Activated T-cell treated with anti-CD3 and anti-CD28 coated beads for 48 hours (primary cell): ENCODE measurements at regions not wholly inside any gene's neighbourhood (a gene's known extent, or its start where the extent isn't known, plus 50 kb on each side); places are given as distances from the start of the nearest gene placed in this dataset.
"Not testable (repeated sequence)": the region's sequence is repeated elsewhere in the genome, so short reads cannot be mapped to it uniquely, and the experiment has no call there.

Experiments used
- DNase-seq: peaks from one replicate; pipeline ENCODE4 v3.0.0-alpha.2; 2020; ENCODE audit warnings: low read depth

DNA sequence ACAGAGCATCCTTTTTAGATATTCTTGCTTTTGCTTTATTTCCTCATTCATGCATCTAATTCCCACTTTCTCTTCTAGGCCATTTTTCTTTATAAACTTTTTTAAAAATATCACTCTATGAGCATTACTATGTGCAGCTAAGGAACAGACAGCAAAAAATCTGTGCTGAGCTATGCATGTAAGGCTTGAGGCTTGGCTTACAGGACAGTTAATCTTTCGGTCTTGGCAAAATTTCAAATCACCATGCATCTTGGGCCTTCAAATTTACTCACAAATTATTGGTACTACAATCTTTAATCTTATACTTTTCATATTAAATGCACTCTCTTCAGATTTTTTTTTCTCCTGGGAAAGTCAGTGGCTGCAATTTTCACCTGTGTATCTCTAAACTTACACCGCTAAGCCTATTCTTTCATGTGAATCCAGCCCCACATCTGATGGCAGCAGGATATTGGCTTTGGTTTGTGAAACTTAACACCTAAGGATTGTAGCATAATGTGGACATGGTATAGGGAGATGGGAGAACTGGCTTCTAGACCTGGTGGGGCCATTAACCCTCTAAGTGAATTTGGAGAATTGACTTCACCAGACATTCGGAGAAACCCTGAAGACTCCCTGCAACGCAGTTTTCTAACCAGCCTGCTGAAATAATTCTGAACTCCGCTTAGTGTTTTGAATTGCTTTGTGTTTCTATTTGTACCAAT, 278.3 kb downstream of the SPRY1 start:
- DNase-seq, result no peak

DNA sequence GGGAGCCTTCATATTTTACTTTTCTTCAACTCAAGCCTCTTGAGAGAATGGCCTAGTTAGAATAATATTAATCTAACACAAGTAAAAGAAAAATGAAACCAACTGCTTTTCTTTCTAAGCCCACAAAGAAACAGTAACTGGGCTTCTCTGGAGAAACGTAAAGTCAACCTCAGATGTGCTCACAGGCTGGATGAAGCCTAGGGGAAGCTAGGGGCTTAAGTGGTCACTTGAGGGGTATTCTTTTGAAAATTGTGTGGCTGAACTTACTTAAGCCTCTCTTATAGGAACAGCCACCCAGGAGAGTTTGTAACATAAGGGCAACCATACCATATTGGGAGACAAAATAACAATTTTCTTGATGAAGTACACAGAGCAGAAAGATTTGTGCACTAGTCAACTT, 279.0 kb downstream of the SPRY1 start:
- DNase-seq, result no peak

GRCh38 chr4:123676071-123676889, 279.7 kb downstream of the SPRY1 start:
- no peak for DNase-seq

DNA sequence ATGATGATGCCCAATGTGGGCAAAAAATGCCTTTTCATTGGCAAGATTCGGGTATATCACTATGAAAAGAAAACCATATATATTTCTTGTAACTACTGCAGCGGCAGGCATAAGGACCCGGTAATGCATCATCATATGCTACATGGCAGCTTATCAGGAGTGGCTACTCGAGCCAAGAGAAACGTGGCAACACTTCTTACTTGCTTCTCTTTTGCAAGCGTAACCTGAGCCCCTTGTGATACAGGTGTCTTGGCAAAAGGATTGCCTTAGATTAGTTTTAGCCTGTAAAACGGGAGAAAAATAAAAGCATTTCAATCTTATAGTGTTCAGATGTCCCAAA, 280.3 kb downstream of the SPRY1 start:
- no peak for DNase-seq

DNA sequence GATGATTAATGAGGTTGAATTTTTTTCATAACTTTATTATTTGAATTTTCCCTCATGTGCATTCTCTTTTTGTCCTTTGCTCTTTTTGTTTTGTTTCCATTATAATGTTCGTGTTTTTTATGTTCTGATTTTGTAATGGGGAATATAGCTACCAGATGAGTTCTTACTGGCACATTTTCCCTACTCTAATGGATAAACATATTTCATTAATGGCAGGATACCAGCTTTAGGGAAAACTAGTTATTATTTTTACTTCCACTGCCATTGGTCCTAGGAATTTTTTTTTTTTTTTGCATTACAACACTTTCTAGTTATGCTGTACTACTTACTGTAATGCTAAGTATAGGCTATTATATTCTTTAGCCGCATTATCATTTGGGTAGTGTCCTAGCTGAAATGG, 286.3 kb downstream of the SPRY1 start:
- DNase-seq, result no peak

DNA sequence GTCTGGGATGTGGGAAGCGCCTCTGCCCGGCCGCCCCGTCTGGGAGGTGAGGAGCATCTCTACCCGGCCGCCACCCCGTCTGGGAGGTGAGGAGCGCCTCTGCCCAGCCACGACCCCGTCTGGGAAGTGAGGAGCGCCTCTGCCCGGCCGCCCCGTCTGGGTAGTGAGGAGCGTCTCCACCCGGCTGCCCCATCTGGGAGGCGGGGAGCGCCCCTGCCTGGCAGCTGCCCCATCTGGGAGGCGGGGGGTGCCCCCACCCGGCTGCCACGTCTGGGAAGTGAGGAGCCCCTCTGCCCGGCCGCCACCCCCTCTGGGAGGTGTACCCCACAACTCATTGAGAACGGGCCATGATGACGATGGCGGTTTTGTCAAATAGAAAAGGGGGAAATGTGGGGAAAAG, 288.3 kb downstream of the SPRY1 start:
- DNase-seq, result not testable (repeated sequence)

- DNase-seq, result not testable (repeated sequence)
Observed at GRCh38 chr4:123695531-123695930, 298.9 kb downstream of the SPRY1 start.

- no peak for DNase-seq
Observed at GRCh38 chr4:123696687-123697086, 300.1 kb downstream of the SPRY1 start.

GRCh38 chr4:123698556-123698955, 302.0 kb downstream of the SPRY1 start:
- DNase-seq, result no peak

- DNase-seq, result no peak
Observed at GRCh38 chr4:123699880-123700771, 303.5 kb downstream of the SPRY1 start.

- no peak for DNase-seq
Observed at GRCh38 chr4:123701131-123701575, 304.6 kb downstream of the SPRY1 start.

- DNase-seq, result no peak
Observed at GRCh38 chr4:123705419-123705818, 308.8 kb downstream of the SPRY1 start.

GRCh38 chr4:123706973-123707372, 310.4 kb downstream of the SPRY1 start:
- no peak for DNase-seq

DNA sequence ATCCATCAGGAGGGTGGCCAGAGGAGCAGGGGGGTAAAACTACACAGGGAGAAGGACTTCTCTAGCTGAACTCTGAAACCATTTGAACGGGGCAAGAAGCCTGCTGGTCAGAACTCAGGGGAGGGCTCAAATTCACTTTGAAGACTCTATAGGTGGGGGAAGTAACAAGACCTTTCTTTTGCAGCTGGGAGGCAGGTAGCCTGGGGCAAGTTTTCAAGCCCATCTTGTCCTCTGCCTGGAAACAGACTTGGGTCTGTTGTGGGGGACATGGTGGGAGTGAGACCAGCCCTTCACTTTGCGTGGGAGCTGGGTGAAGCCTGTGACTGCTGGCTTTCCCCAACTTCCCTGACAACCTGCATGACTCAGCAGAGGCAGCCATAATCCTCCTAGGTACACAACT, 312.3 kb downstream of the SPRY1 start:
- DNase-seq, result no peak

DNA sequence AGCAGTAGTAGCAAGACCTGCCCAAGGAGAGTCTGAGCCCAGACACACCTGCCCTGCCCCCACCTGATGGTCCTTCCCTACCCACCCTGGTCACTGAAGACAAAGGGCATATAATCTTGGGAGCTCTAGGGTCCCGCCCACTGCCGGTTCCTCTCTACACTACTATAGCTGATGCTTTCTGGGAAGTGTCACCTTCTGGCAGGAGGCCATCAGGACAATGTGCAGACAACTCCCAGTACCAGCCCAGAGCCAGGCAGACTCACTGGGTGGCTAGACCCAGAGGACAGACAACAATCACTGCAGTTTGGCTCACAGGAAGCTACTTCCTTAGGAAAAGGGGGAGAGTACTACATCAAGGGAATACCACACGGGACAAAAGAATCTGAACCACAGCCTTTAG, 312.7 kb downstream of the SPRY1 start:
- DNase-seq, result no peak

- DNase-seq, result no peak
Observed at GRCh38 chr4:123731035-123731434, 334.4 kb downstream of the SPRY1 start.

- DNase-seq, result no peak
Observed at GRCh38 chr4:123737156-123737555, 340.6 kb downstream of the SPRY1 start.

DNA sequence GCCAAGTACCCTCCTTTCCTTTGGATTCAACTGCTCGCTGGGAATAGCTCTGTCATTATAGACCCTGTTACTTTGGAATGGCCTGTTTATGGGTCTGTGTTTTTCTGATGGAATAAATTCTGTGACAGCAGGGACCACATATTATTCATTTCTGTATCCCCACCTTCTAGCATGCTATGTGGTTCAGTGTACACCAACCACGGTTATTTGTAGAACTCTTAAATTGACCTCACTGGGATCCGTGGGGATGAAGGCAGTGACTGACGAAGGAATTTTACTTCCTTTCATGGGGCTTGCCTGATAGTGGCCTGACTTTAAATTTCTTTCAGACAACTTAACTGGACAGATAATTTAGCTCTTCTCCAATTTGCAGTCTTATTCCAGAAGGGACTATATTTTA, 343.2 kb downstream of the SPRY1 start:
- no peak for DNase-seq

- DNase-seq, result no peak
Observed at GRCh38 chr4:123740236-123740635, 343.6 kb downstream of the SPRY1 start.

DNA sequence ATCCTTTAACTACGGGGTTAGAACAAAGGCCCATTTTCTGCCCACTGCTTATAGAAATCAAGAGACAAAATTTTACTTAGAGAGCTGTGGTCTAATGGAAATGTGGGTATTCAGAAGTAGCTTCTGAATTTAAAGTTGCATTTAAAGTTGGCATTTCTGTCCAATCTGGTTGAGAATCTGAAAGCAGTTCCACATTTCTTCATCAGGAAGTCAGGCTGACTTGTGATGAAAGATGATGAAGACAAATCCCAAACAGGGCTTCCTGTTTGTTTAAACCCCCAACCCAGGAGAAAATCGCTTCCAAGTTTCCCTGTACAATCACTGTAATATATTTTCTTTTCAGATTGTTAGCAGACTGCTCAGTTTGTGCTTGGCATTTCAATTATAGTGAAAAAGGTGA, 345.3 kb downstream of the SPRY1 start:
- DNase-seq, result no peak

DNA sequence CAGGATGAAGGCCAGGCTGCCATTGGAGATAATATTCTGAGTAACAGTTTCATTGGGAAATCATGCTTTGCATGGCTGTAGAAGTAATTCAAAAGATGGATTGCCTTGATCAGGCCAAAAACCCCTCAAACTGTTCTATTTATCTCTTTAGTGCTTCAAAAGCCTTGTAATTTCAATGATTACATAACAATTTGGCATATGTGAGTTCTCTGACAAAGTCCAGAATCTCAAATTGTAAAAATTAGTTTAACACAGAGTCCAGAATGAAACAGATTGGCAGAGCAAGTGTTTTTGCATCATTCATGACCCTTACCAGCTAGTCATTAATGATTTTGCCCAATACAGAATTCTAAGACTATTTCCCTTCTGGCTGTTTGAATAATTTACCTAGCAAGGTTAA, 347.3 kb downstream of the SPRY1 start:
- no peak for DNase-seq

DNA sequence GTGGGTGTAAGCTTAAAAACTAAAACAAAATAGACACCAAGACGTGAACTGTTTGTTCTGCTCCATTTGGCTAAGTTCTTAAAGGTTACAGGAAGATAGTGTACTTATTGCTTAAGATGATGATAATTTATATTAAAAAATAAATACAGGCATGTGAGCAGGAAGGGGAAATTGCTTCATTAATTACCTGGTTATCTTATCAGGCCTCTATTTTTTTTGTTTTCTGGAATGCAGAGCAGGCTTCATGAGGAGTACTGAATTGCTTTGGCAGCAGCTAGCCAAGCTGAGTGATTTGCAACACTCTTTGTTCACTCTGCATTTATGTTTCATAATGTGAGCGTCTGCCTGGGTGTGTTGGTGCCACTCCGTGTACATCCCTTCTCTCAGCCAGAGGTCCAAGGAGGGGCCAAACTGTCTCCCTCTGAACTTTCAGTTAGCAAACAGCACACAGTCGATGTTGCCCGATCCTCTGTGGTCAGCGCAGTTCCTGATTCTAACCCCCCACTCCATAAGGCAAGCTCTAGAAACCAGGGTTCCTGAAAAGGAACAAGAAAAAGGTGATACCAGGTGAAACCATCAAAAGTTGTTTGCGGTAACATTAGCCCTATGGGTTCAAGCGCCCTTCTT, 348.2 kb downstream of the SPRY1 start:
- no peak for DNase-seq
